ENCODE measurements at regions not wholly inside any gene's neighbourhood (a gene's known extent, or its start where the extent isn't known, plus 50 kb on each side); places are given as distances from the start of the nearest gene placed in this dataset.

DNA sequence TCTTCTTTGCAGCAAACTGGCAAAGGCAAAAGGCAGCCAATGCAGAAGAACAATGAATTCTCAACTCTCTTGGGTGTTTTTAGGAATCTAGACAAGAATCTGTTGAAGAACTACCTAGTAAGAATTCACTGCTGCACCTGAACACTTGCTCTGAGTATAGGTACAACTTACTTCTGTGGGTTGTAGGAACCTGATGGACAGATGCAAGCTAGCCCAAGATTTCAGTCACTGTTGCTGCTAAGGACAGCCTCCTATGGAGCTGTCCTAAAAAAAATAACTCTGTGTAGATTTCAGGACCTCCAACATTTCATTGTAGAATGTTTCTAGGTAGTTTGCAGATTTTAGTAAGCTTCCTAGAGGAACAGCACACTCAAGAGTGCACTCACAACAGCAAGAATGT lies 363.5 kb downstream of the CBLN2 start:
- TF ChIP-seq, protein P1, sequence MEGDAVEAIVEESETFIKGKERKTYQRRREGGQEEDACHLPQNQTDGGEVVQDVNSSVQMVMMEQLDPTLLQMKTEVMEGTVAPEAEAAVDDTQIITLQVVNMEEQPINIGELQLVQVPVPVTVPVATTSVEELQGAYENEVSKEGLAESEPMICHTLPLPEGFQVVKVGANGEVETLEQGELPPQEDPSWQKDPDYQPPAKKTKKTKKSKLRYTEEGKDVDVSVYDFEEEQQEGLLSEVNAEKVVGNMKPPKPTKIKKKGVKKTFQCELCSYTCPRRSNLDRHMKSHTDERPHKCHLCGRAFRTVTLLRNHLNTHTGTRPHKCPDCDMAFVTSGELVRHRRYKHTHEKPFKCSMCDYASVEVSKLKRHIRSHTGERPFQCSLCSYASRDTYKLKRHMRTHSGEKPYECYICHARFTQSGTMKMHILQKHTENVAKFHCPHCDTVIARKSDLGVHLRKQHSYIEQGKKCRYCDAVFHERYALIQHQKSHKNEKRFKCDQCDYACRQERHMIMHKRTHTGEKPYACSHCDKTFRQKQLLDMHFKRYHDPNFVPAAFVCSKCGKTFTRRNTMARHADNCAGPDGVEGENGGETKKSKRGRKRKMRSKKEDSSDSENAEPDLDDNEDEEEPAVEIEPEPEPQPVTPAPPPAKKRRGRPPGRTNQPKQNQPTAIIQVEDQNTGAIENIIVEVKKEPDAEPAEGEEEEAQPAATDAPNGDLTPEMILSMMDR (IDR thresholded peaks at IDR 0.05): no peak
- no peak for TF ChIP-seq EZH2 (IDR thresholded peaks at IDR 0.05)
